ENCODE measurements at regions not wholly inside any gene's neighbourhood (a gene's known extent, or its start where the extent isn't known, plus 50 kb on each side); places are given as distances from the start of the nearest gene placed in this dataset.
"Not testable (repeated sequence)": the region's sequence is repeated elsewhere in the genome, so short reads cannot be mapped to it uniquely, and the experiment has no call there.

- no peak for DNase-seq (ENCODE audit: low spot score)
Observed at GRCh38 chr2:192411755-192412154, 217.0 kb upstream of the TMEFF2 start.

GRCh38 chr2:192410319-192410718 lies 215.6 kb upstream of the TMEFF2 start:
- no peak for DNase-seq (ENCODE audit: low spot score)

GRCh38 chr2:192407692-192408091 lies 213.0 kb upstream of the TMEFF2 start:
- DNase-seq (ENCODE audit: low spot score), result no peak

- no peak for DNase-seq (ENCODE audit: low spot score)
Observed at GRCh38 chr2:192398236-192398635, 203.5 kb upstream of the TMEFF2 start.

GRCh38 chr2:192394605-192395004 lies 199.9 kb upstream of the TMEFF2 start:
- no peak for DNase-seq (ENCODE audit: low spot score)

- DNase-seq (ENCODE audit: low spot score), result no peak
Observed at GRCh38 chr2:192391041-192391440, 196.3 kb upstream of the TMEFF2 start.

- DNase-seq (ENCODE audit: low spot score), result no peak
Observed at GRCh38 chr2:192390401-192390800, 195.7 kb upstream of the TMEFF2 start.

- not testable (repeated sequence) for DNase-seq (ENCODE audit: low spot score)
Observed at GRCh38 chr2:192384191-192384590, 189.5 kb upstream of the TMEFF2 start.

- no peak for DNase-seq (ENCODE audit: low spot score)
Observed at GRCh38 chr2:192381082-192381481, 186.3 kb upstream of the TMEFF2 start.

- DNase-seq (ENCODE audit: low spot score), result no peak
Observed at GRCh38 chr2:192379736-192380135, 185.0 kb upstream of the TMEFF2 start.

GRCh38 chr2:192377173-192377572 lies 182.4 kb upstream of the TMEFF2 start:
- DNase-seq (ENCODE audit: low spot score), result no peak

GRCh38 chr2:192373754-192374153 lies 179.0 kb upstream of the TMEFF2 start:
- peak; percentile 12 for DNase-seq (ENCODE audit: low spot score)

- peak; percentile 29 for DNase-seq (ENCODE audit: low spot score)
Observed at GRCh38 chr2:192373221-192373620, 178.5 kb upstream of the TMEFF2 start.

GRCh38 chr2:192369969-192370368 lies 175.2 kb upstream of the TMEFF2 start:
- no peak for DNase-seq (ENCODE audit: low spot score)

- DNase-seq (ENCODE audit: low spot score), result no peak
Observed at GRCh38 chr2:192357217-192357616, 162.5 kb upstream of the TMEFF2 start.

- DNase-seq (ENCODE audit: low spot score), result no peak
Observed at GRCh38 chr2:192354512-192355244, 159.9 kb upstream of the TMEFF2 start.

GRCh38 chr2:192347542-192347941 lies 152.8 kb upstream of the TMEFF2 start:
- DNase-seq (ENCODE audit: low spot score), result no peak

- DNase-seq (ENCODE audit: low spot score), result no peak
Observed at GRCh38 chr2:192345287-192345686, 150.6 kb upstream of the TMEFF2 start.

- DNase-seq (ENCODE audit: low spot score), result no peak
Observed at GRCh38 chr2:192333642-192334041, 138.9 kb upstream of the TMEFF2 start.

GRCh38 chr2:192328297-192328696 lies 133.6 kb upstream of the TMEFF2 start:
- DNase-seq (ENCODE audit: low spot score), result no peak

GRCh38 chr2:192327576-192327975 lies 132.8 kb upstream of the TMEFF2 start:
- no peak for DNase-seq (ENCODE audit: low spot score)

- DNase-seq (ENCODE audit: low spot score), result no peak
Observed at GRCh38 chr2:192315543-192315942, 120.8 kb upstream of the TMEFF2 start.

GRCh38 chr2:192314800-192315481 lies 120.2 kb upstream of the TMEFF2 start:
- DNase-seq (ENCODE audit: low spot score), result no peak

Measured in umbilical cord (tissue), 1 donor.